ENCODE measurements at regions not wholly inside any gene's neighbourhood (a gene's known extent, or its start where the extent isn't known, plus 50 kb on each side); places are given as distances from the start of the nearest gene placed in this dataset.

- Histone ChIP-seq H3K23me2 (ENCODE audit: insufficient read length, low read depth, low read length, poor library complexity, severe bottlenecking) (no peaks in the 10 kb centered on the region), H2BK20ac (ENCODE audit: low read depth, low read length, poor library complexity, severe bottlenecking) (no peak overlapping the region), H3K27me3 (ENCODE audit: insufficient read depth, low read length) (no peaks in the 10 kb centered on the region), H4K20me1 (ENCODE audit: control insufficient read depth, insufficient read depth, insufficient read length) (no peaks in the 10 kb centered on the region), H2AK5ac (ENCODE audit: insufficient read length, low read length) (no peak overlapping the region), H3K79me1 (ENCODE audit: insufficient read depth, low read depth, low read length, poor library complexity, severe bottlenecking) (no peaks in the 10 kb centered on the region), H3K9me3 (ENCODE audit: control insufficient read depth, low read depth, low read length) (no peaks in the 10 kb centered on the region), H4K5ac (ENCODE audit: insufficient read length, low read depth, low read length) (no peak overlapping the region), H2BK120ac (ENCODE audit: low read depth, low read length, poor library complexity, severe bottlenecking) (no peak overlapping the region), H3T11ph (ENCODE audit: low read length) (no peak overlapping the region), H3K79me2 (ENCODE audit: insufficient read depth, low read length) (no peaks in the 10 kb centered on the region), H3K27ac (ENCODE audit: insufficient read length, low read depth, low read length) (no peak overlapping the region), H3K4me2 (ENCODE audit: insufficient read depth, insufficient read length, low read length) (no peak overlapping the region), H3K23ac (ENCODE audit: insufficient read length, low read depth, low read length) (no peak overlapping the region), H3K18ac (ENCODE audit: insufficient read length, low read depth, low read length) (no peak overlapping the region), H3K9ac (ENCODE audit: extremely low read depth, insufficient read length, low read length) (no peak overlapping the region), H4K8ac (replicated peaks; ENCODE audit: insufficient read length, low read depth, low read length) (no peak overlapping the region), H2BK12ac (ENCODE audit: insufficient read length, low read depth, low read length) (no peak overlapping the region), H3K4ac (ENCODE audit: low read depth, low read length) (no peak overlapping the region), H4K91ac (ENCODE audit: insufficient read length, low read depth, low read length) (no peak overlapping the region), H3K56ac (ENCODE audit: insufficient read length, low read depth, low read length) (no peak overlapping the region), H2BK15ac (ENCODE audit: low read depth, low read length) (no peak overlapping the region), H2AFZ (ENCODE audit: low read length) (no peak overlapping the region), H2BK5ac (ENCODE audit: insufficient read length, low read length) (no peak overlapping the region), H3K14ac (ENCODE audit: insufficient read depth, low read length) (no peak overlapping the region), H3K4me1 (ENCODE audit: insufficient read depth, low read length) (no peaks in the 10 kb centered on the region)
- DNase-seq: no peak
- Mint-ChIP-seq H3K4me3 (no peak overlapping the region), H3K27me3 (ENCODE audit: low read depth) (no peaks in the 10 kb centered on the region), H3K36me3 (ENCODE audit: insufficient read depth in 1 of 3, low read depth in 3 of 3) (peaks cover 24 to 39% (median 32%) of the 10 kb centered on the region in 3 experiments), H3K9me3 (peaks cover 24 to 42% of the 10 kb centered on the region in 2 experiments), H3K27ac (no peak overlapping the region), H3K4me1 (peaks cover 4 to 12% of the 10 kb centered on the region in 2 experiments; a peak in 3 of 4 replicates)
- TF ChIP-seq CTCF (conservative IDR thresholded peaks at IDR 0.05): no peak
- no CpG with 5 or more reads among the region's 4 CpGs for WGBS (ENCODE audit: extremely low coverage, insufficient read length, low lambda C conversion rate)
Measured at GRCh38 chr4:71907071-71907470, 123.2 kb upstream of the GC start.
